ENCODE measurements at regions not wholly inside any gene's neighbourhood (a gene's known extent, or its start where the extent isn't known, plus 50 kb on each side); places are given as distances from the start of the nearest gene placed in this dataset.
"Not testable (repeated sequence)": the region's sequence is repeated elsewhere in the genome, so short reads cannot be mapped to it uniquely, and the experiment has no call there.

GRCh38 chr3:146700025-146700424 is 94.9 kb upstream of the PLSCR5 start:
- not testable (repeated sequence) for H3K36me3 ChIP-seq (ENCODE audit: control insufficient read depth, insufficient read depth, low read length); H3K4me3 ChIP-seq (ENCODE audit: low read length); H3K4me1 ChIP-seq (ENCODE audit: control insufficient read depth, insufficient read depth, low read length)

GRCh38 chr3:146692254-146692653 is 87.1 kb upstream of the PLSCR5 start:
- H3K27me3 ChIP-seq (ENCODE audit: control insufficient read depth, insufficient read depth, low read length): no peaks in the 10 kb centered on the region
- no peaks in the 10 kb centered on the region for H3K36me3 ChIP-seq (ENCODE audit: control insufficient read depth, insufficient read depth, low read length)
- no CpG with 5 or more reads among the region's 2 CpGs for WGBS (ENCODE audit: insufficient coverage, low lambda C conversion rate)
- no peak for DNase-seq
- H3K27ac ChIP-seq (ENCODE audit: low read length): no peak overlapping the region
- H3K9me3 ChIP-seq (ENCODE audit: control insufficient read depth, low read depth, low read length): no peaks in the 10 kb centered on the region
- H3K4me1 ChIP-seq (ENCODE audit: control insufficient read depth, insufficient read depth, low read length): no peaks in the 10 kb centered on the region
- H3K4me3 ChIP-seq (ENCODE audit: low read length): no peak overlapping the region

More at GRCh38 chr3:146700025-146700424, 94.9 kb upstream of the PLSCR5 start:
- DNase-seq; H3K27ac ChIP-seq (ENCODE audit: low read length); H3K27me3 ChIP-seq (ENCODE audit: control insufficient read depth, insufficient read depth, low read length); H3K9me3 ChIP-seq (ENCODE audit: control insufficient read depth, low read depth, low read length): not testable (repeated sequence)

- no peaks in the 10 kb centered on the region for H3K4me1 ChIP-seq (ENCODE audit: control insufficient read depth, insufficient read depth, low read length)
- H3K36me3 ChIP-seq (ENCODE audit: control insufficient read depth, insufficient read depth, low read length): no peaks in the 10 kb centered on the region
- H3K9me3 ChIP-seq (ENCODE audit: control insufficient read depth, low read depth, low read length): no peaks in the 10 kb centered on the region
- DNase-seq: no peak
- H3K4me3 ChIP-seq (ENCODE audit: low read length): no peak overlapping the region
- no peak overlapping the region for H3K27ac ChIP-seq (ENCODE audit: low read length)
- H3K27me3 ChIP-seq (ENCODE audit: control insufficient read depth, insufficient read depth, low read length): no peaks in the 10 kb centered on the region
- WGBS (ENCODE audit: insufficient coverage, low lambda C conversion rate): 100% methylated on average over 1 of the region's 8 CpGs
Measured at GRCh38 chr3:146685050-146685814, 80.1 kb upstream of the PLSCR5 start.

GRCh38 chr3:146682171-146682570 is 77.0 kb upstream of the PLSCR5 start:
- no CpG with 5 or more reads among the region's 5 CpGs for WGBS (ENCODE audit: insufficient coverage, low lambda C conversion rate)

GRCh38 chr3:146680617-146681016 is 75.5 kb upstream of the PLSCR5 start:
- H3K9me3 ChIP-seq (ENCODE audit: control insufficient read depth, low read depth, low read length): no peaks in the 10 kb centered on the region
- no peak for DNase-seq
- H3K27me3 ChIP-seq (ENCODE audit: control insufficient read depth, insufficient read depth, low read length): no peaks in the 10 kb centered on the region
- no peaks in the 10 kb centered on the region for H3K36me3 ChIP-seq (ENCODE audit: control insufficient read depth, insufficient read depth, low read length)
- WGBS (ENCODE audit: insufficient coverage, low lambda C conversion rate): no CpG with 5 or more reads among the region's 4 CpGs
- H3K4me3 ChIP-seq (ENCODE audit: low read length): no peak overlapping the region
- H3K27ac ChIP-seq (ENCODE audit: low read length): no peak overlapping the region
- H3K4me1 ChIP-seq (ENCODE audit: control insufficient read depth, insufficient read depth, low read length): no peaks in the 10 kb centered on the region

More at GRCh38 chr3:146682171-146682570, 77.0 kb upstream of the PLSCR5 start:
- Histone ChIP-seq H3K27me3 (ENCODE audit: control insufficient read depth, insufficient read depth, low read length) (no peaks in the 10 kb centered on the region), H3K9me3 (ENCODE audit: control insufficient read depth, low read depth, low read length) (no peaks in the 10 kb centered on the region), H3K4me1 (ENCODE audit: control insufficient read depth, insufficient read depth, low read length) (no peaks in the 10 kb centered on the region), H3K4me3 (ENCODE audit: low read length) (no peak overlapping the region), H3K27ac (ENCODE audit: low read length) (no peak overlapping the region), H3K36me3 (ENCODE audit: control insufficient read depth, insufficient read depth, low read length) (no peaks in the 10 kb centered on the region)
- DNase-seq: no peak

- 86% methylated on average over 1 of the region's 3 CpGs for WGBS (ENCODE audit: insufficient coverage, low lambda C conversion rate)
- Histone ChIP-seq H3K36me3 (ENCODE audit: control insufficient read depth, insufficient read depth, low read length) (no peaks in the 10 kb centered on the region), H3K4me3 (ENCODE audit: low read length) (no peak overlapping the region), H3K27ac (ENCODE audit: low read length) (no peak overlapping the region), H3K4me1 (ENCODE audit: control insufficient read depth, insufficient read depth, low read length) (no peaks in the 10 kb centered on the region), H3K27me3 (ENCODE audit: control insufficient read depth, insufficient read depth, low read length) (no peaks in the 10 kb centered on the region), H3K9me3 (ENCODE audit: control insufficient read depth, low read depth, low read length) (no peaks in the 10 kb centered on the region)
- no peak for DNase-seq
Measured at GRCh38 chr3:146679995-146680394, 74.8 kb upstream of the PLSCR5 start.

- Histone ChIP-seq H3K27ac (ENCODE audit: low read length) (no peak overlapping the region), H3K4me1 (ENCODE audit: control insufficient read depth, insufficient read depth, low read length) (no peaks in the 10 kb centered on the region), H3K9me3 (ENCODE audit: control insufficient read depth, low read depth, low read length) (no peaks in the 10 kb centered on the region), H3K27me3 (ENCODE audit: control insufficient read depth, insufficient read depth, low read length) (no peaks in the 10 kb centered on the region), H3K4me3 (ENCODE audit: low read length) (no peak overlapping the region), H3K36me3 (ENCODE audit: control insufficient read depth, insufficient read depth, low read length) (no peaks in the 10 kb centered on the region)
- 85% methylated on average over 3 of the region's 3 CpGs for WGBS (ENCODE audit: insufficient coverage, low lambda C conversion rate)
- no peak for DNase-seq
Measured at GRCh38 chr3:146679191-146679590, 74.0 kb upstream of the PLSCR5 start.

- Histone ChIP-seq H3K27me3 (ENCODE audit: control insufficient read depth, insufficient read depth, low read length) (no peaks in the 10 kb centered on the region), H3K4me3 (ENCODE audit: low read length) (no peak overlapping the region), H3K36me3 (ENCODE audit: control insufficient read depth, insufficient read depth, low read length) (no peaks in the 10 kb centered on the region), H3K27ac (ENCODE audit: low read length) (no peak overlapping the region), H3K4me1 (ENCODE audit: control insufficient read depth, insufficient read depth, low read length) (no peaks in the 10 kb centered on the region), H3K9me3 (ENCODE audit: control insufficient read depth, low read depth, low read length) (no peaks in the 10 kb centered on the region)
- WGBS (ENCODE audit: insufficient coverage, low lambda C conversion rate): 62% methylated on average over 2 of the region's 2 CpGs
- DNase-seq: no peak
Measured at GRCh38 chr3:146672941-146673340, 67.8 kb upstream of the PLSCR5 start.

- Histone ChIP-seq H3K4me1 (ENCODE audit: control insufficient read depth, insufficient read depth, low read length) (no peaks in the 10 kb centered on the region), H3K36me3 (ENCODE audit: control insufficient read depth, insufficient read depth, low read length) (no peaks in the 10 kb centered on the region), H3K9me3 (ENCODE audit: control insufficient read depth, low read depth, low read length) (no peaks in the 10 kb centered on the region), H3K27ac (ENCODE audit: low read length) (no peak overlapping the region), H3K4me3 (ENCODE audit: low read length) (no peak overlapping the region), H3K27me3 (ENCODE audit: control insufficient read depth, insufficient read depth, low read length) (no peaks in the 10 kb centered on the region)
- WGBS (ENCODE audit: insufficient coverage, low lambda C conversion rate): 75% methylated on average over 4 of the region's 4 CpGs
- no peak for DNase-seq
Measured at GRCh38 chr3:146664403-146664802, 59.3 kb upstream of the PLSCR5 start.

GRCh38 chr3:146658841-146659240 is 53.7 kb upstream of the PLSCR5 start:
- H3K4me1 ChIP-seq (ENCODE audit: control insufficient read depth, insufficient read depth, low read length): no peaks in the 10 kb centered on the region
- no CpG with 5 or more reads among the region's 2 CpGs for WGBS (ENCODE audit: insufficient coverage, low lambda C conversion rate)

GRCh38 chr3:146655333-146655996 is 50.3 kb upstream of the PLSCR5 start:
- H3K36me3 ChIP-seq (ENCODE audit: control insufficient read depth, insufficient read depth, low read length): no peaks in the 10 kb centered on the region
- no peak overlapping the region for H3K4me3 ChIP-seq (ENCODE audit: low read length)
- no peaks in the 10 kb centered on the region for H3K27me3 ChIP-seq (ENCODE audit: control insufficient read depth, insufficient read depth, low read length)
- 68% methylated on average over 2 of the region's 3 CpGs for WGBS (ENCODE audit: insufficient coverage, low lambda C conversion rate)
- DNase-seq: no peak
- no peak overlapping the region for H3K27ac ChIP-seq (ENCODE audit: low read length)
- H3K9me3 ChIP-seq (ENCODE audit: control insufficient read depth, low read depth, low read length): no peaks in the 10 kb centered on the region
- no peaks in the 10 kb centered on the region for H3K4me1 ChIP-seq (ENCODE audit: control insufficient read depth, insufficient read depth, low read length)

More at GRCh38 chr3:146658841-146659240, 53.7 kb upstream of the PLSCR5 start:
- no peak for DNase-seq
- Histone ChIP-seq H3K4me3 (ENCODE audit: low read length) (no peak overlapping the region), H3K27me3 (ENCODE audit: control insufficient read depth, insufficient read depth, low read length) (no peaks in the 10 kb centered on the region), H3K36me3 (ENCODE audit: control insufficient read depth, insufficient read depth, low read length) (no peaks in the 10 kb centered on the region), H3K9me3 (ENCODE audit: control insufficient read depth, low read depth, low read length) (no peaks in the 10 kb centered on the region), H3K27ac (ENCODE audit: low read length) (no peak overlapping the region)
